Mucosa of descending colon (tissue), 3 donors: ENCODE measurements at regions not wholly inside any gene's neighbourhood (a gene's known extent, or its start where the extent isn't known, plus 50 kb on each side); places are given as distances from the start of the nearest gene placed in this dataset.

Experiments used
- ATAC-seq: fragments of 200-7000 bp; cut with Tn5 transposase; one replicate; pipeline ENCODE4 v1.9.1; 2020; ENCODE audit warnings: mild to moderate bottlenecking, moderate library complexity
- DNase-seq, 3 donors: peaks; one replicate each; pipeline ENCODE4 v3.0.0-alpha.2; 2020
- H3K36me3 ChIP-seq: fragments of 200-600 bp; one replicate; pipeline ENCODE4 v1.8.0; 2021; ENCODE audit warnings: low read depth, mild to moderate bottlenecking
- H3K4me1 ChIP-seq: fragments of 200-600 bp; one replicate; pipeline ENCODE4 v1.8.0; 2021; ENCODE audit warnings: low read depth, mild to moderate bottlenecking
- H3K4me3 ChIP-seq: fragments of 200-600 bp; one replicate; pipeline ENCODE4 v1.8.0; 2021; ENCODE audit warnings: mild to moderate bottlenecking
- H3K9me3 ChIP-seq: fragments of 200-600 bp; one replicate; pipeline ENCODE4 v1.8.0; 2021; ENCODE audit warnings: mild to moderate bottlenecking
- CTCF ChIP-seq: fragments of 200-600 bp; IDR thresholded peaks from one replicate; pipeline ENCODE4 v1.8.0; 2022; ENCODE audit warnings: antibody characterized with exemption, mild to moderate bottlenecking
- intact Hi-C, 2 donors: fragments of 100-400 bp; cut with DNase I in 1 of 2; cut with micrococcal nuclease in 1 of 2; formaldehyde crosslinking; loops; one replicate each; pipeline versions ENCODE4 v1.11.0 to v1.11.1; 2022; cut with DNase I, micrococcal nuclease
- donor health status: DM: no; HTN: no; CAD: no; lungs with moderate emphysema.
- donor health status: DM: no; HTN: no; CAD: no.
- donor health status: DM: no; HTN: yes; CAD: no.

GRCh38 chr9:19922476-19923118, 133.8 kb upstream of the SLC24A2 start:
- no peak overlapping the region for H3K4me3 ChIP-seq
- no peak for ATAC-seq
- no peak for TF ChIP-seq CTCF
- DNase-seq: no peak
- no peaks in the 10 kb centered on the region for H3K36me3 ChIP-seq
- intact Hi-C loops: loop anchor here in 1 of 2 donors (10.0 kb wide), 1 partner anchor 1022 kb away; no protein-coding TSS in a partner anchor
- no peaks in the 10 kb centered on the region for H3K4me1 ChIP-seq
- H3K9me3 ChIP-seq: no peaks in the 10 kb centered on the region

- no peaks in the 10 kb centered on the region for H3K36me3 ChIP-seq
- no peaks in the 10 kb centered on the region for H3K9me3 ChIP-seq
- intact Hi-C loops: loop anchor here in 1 of 2 donors (10.0 kb wide), 1 partner anchor 1024 kb away; no protein-coding TSS in a partner anchor
- TF ChIP-seq CTCF: no peak
- no peak for DNase-seq
- ATAC-seq: no peak
- no peak overlapping the region for H3K4me3 ChIP-seq
- no peaks in the 10 kb centered on the region for H3K4me1 ChIP-seq
Observed at GRCh38 chr9:19920401-19920800, 131.6 kb upstream of the SLC24A2 start.

GRCh38 chr9:19918630-19919029, 129.8 kb upstream of the SLC24A2 start:
- no peak for ATAC-seq
- TF ChIP-seq CTCF: no peak
- intact Hi-C loops: no loop called here

GRCh38 chr9:19914044-19914443, 125.2 kb upstream of the SLC24A2 start:
- no peaks in the 10 kb centered on the region for H3K36me3 ChIP-seq
- no peak overlapping the region for H3K4me3 ChIP-seq
- DNase-seq (no peak), ATAC-seq (no peak)
- TF ChIP-seq CTCF: no peak
- intact Hi-C loops: no loop called here
- no peaks in the 10 kb centered on the region for H3K9me3 ChIP-seq
- H3K4me1 ChIP-seq: no peaks in the 10 kb centered on the region

More at GRCh38 chr9:19918630-19919029, 129.8 kb upstream of the SLC24A2 start:
- no peak overlapping the region for H3K4me3 ChIP-seq
- H3K36me3 ChIP-seq: no peaks in the 10 kb centered on the region
- no peak for DNase-seq
- no peaks in the 10 kb centered on the region for H3K9me3 ChIP-seq
- no peaks in the 10 kb centered on the region for H3K4me1 ChIP-seq

- no peak for TF ChIP-seq CTCF
- DNase-seq (no peak), ATAC-seq (no peak)
- intact Hi-C loops: no loop called here
- no peak overlapping the region for H3K4me3 ChIP-seq
- no peaks in the 10 kb centered on the region for H3K36me3 ChIP-seq
- H3K4me1 ChIP-seq: no peaks in the 10 kb centered on the region
- no peaks in the 10 kb centered on the region for H3K9me3 ChIP-seq
Observed at GRCh38 chr9:19913151-19913550, 124.3 kb upstream of the SLC24A2 start.
